ELR (cell line): ENCODE measurements at regions not wholly inside any gene's neighbourhood (a gene's known extent, or its start where the extent isn't known, plus 50 kb on each side); places are given as distances from the start of the nearest gene placed in this dataset.
A peak's percentile ranks its signal among the peaks of the same experiment; 100 is the strongest.

ENCODE experiments used
- DNase-seq: peaks from one replicate; pipeline ENCODE4 v3.0.0-alpha.2; 2015; ENCODE audit warnings: low read depth

- DNase-seq: no peak
Observed at GRCh38 chr18:73232933-73233332, 365.1 kb upstream of the NETO1 start.

- DNase-seq: no peak
Observed at GRCh38 chr18:73220663-73221062, 352.9 kb upstream of the NETO1 start.

GRCh38 chr18:73218293-73218692 is 350.5 kb upstream of the NETO1 start:
- no peak for DNase-seq

GRCh38 chr18:73214970-73215369 is 347.2 kb upstream of the NETO1 start:
- DNase-seq: no peak

- no peak for DNase-seq
Observed at GRCh38 chr18:73212442-73212841, 344.7 kb upstream of the NETO1 start.

- no peak for DNase-seq
Observed at GRCh38 chr18:73201940-73202339, 334.2 kb upstream of the NETO1 start.

- no peak for DNase-seq
Observed at GRCh38 chr18:73199151-73199550, 331.4 kb upstream of the NETO1 start.

GRCh38 chr18:73189718-73190117 is 321.9 kb upstream of the NETO1 start:
- DNase-seq: no peak

- no peak for DNase-seq
Observed at GRCh38 chr18:73168236-73168635, 300.4 kb upstream of the NETO1 start.

- no peak for DNase-seq
Observed at GRCh38 chr18:73164430-73164829, 296.6 kb upstream of the NETO1 start.

- no peak for DNase-seq
Observed at GRCh38 chr18:73163236-73163635, 295.4 kb upstream of the NETO1 start.

GRCh38 chr18:73156117-73156516 is 288.3 kb upstream of the NETO1 start:
- DNase-seq: no peak

GRCh38 chr18:73153271-73153670 is 285.5 kb upstream of the NETO1 start:
- peak; percentile 8 for DNase-seq

- no peak for DNase-seq
Observed at GRCh38 chr18:73151086-73151485, 283.3 kb upstream of the NETO1 start.

- DNase-seq: no peak
Observed at GRCh38 chr18:73150199-73150598, 282.4 kb upstream of the NETO1 start.

- no peak for DNase-seq
Observed at GRCh38 chr18:73147590-73147989, 279.8 kb upstream of the NETO1 start.

GRCh38 chr18:73144030-73144429 is 276.2 kb upstream of the NETO1 start:
- DNase-seq: no peak

- DNase-seq: peak; percentile 9
Observed at GRCh38 chr18:73136134-73136533, 268.3 kb upstream of the NETO1 start.

GRCh38 chr18:73124175-73124574 is 256.4 kb upstream of the NETO1 start:
- no peak for DNase-seq

- DNase-seq: no peak
Observed at GRCh38 chr18:73121207-73121606, 253.4 kb upstream of the NETO1 start.

GRCh38 chr18:73120626-73121025 is 252.8 kb upstream of the NETO1 start:
- DNase-seq: no peak

- DNase-seq: no peak
Observed at GRCh38 chr18:73119574-73119973, 251.8 kb upstream of the NETO1 start.

GRCh38 chr18:73118121-73118816 is 250.5 kb upstream of the NETO1 start:
- peak; percentile 37 for DNase-seq

GRCh38 chr18:73110307-73110706 is 242.5 kb upstream of the NETO1 start:
- no peak for DNase-seq
